Mucosa of rectum (tissue), 2 donors: ENCODE measurements at regions not wholly inside any gene's neighbourhood (a gene's known extent, or its start where the extent isn't known, plus 50 kb on each side); places are given as distances from the start of the nearest gene placed in this dataset.
"Not testable (repeated sequence)": the region's sequence is repeated elsewhere in the genome, so short reads cannot be mapped to it uniquely, and the experiment has no call there.

Source experiments
- H3K27ac ChIP-seq, 2 donors: one replicate each; pipeline ENCODE4 v1.7.0; 2013; ENCODE audit warnings: inconsistent platforms in 2 of 2, low read depth in 2 of 2, low read length in 2 of 2
- H3K27me3 ChIP-seq, 2 donors: one replicate each; pipeline ENCODE4 v1.7.0; 2013; ENCODE audit warnings: low read length in 2 of 2; ENCODE audit not compliant: control insufficient read depth in 2 of 2, insufficient read depth in 2 of 2
- H3K36me3 ChIP-seq, 2 donors: one replicate each; pipeline ENCODE4 v1.7.0; 2013; ENCODE audit warnings: low read length in 2 of 2; ENCODE audit not compliant: control insufficient read depth in 2 of 2, insufficient read depth in 2 of 2
- H3K4me1 ChIP-seq, 2 donors: one replicate each; pipeline ENCODE4 v1.7.0; 2013; ENCODE audit warnings: low read length in 2 of 2, mild to moderate bottlenecking in 1 of 2; ENCODE audit not compliant: control insufficient read depth in 2 of 2, insufficient read depth in 2 of 2
- H3K4me3 ChIP-seq, 2 donors: one replicate each; pipeline ENCODE4 v1.7.0; 2013; ENCODE audit warnings: low read length in 2 of 2
- H3K9ac ChIP-seq, 2 donors: one replicate each; pipeline ENCODE4 v1.7.0; 2013; ENCODE audit warnings: low read length in 2 of 2, low read depth in 1 of 2, mild to moderate bottlenecking in 1 of 2
- H3K9me3 ChIP-seq, 2 donors: one replicate each; pipeline ENCODE4 v1.7.0; 2013; ENCODE audit warnings: low read length in 2 of 2; ENCODE audit not compliant: control insufficient read depth in 2 of 2
- donor health status: healthy.
- donor health status: Normal muscosa, but diverticular disease.

- Histone ChIP-seq H3K4me1 (no peaks in the 10 kb centered on the region), H3K4me3 (no peak overlapping the region), H3K9me3 (peaks cover 0 to 3% of the 10 kb centered on the region in 2 donors), H3K9ac (no peak overlapping the region), H3K36me3 (no peaks in the 10 kb centered on the region), H3K27me3 (no peaks in the 10 kb centered on the region), H3K27ac (no peak overlapping the region)
Measured at GRCh38 chr6:115203381-115203780, 857.3 kb downstream of the FRK start.

DNA sequence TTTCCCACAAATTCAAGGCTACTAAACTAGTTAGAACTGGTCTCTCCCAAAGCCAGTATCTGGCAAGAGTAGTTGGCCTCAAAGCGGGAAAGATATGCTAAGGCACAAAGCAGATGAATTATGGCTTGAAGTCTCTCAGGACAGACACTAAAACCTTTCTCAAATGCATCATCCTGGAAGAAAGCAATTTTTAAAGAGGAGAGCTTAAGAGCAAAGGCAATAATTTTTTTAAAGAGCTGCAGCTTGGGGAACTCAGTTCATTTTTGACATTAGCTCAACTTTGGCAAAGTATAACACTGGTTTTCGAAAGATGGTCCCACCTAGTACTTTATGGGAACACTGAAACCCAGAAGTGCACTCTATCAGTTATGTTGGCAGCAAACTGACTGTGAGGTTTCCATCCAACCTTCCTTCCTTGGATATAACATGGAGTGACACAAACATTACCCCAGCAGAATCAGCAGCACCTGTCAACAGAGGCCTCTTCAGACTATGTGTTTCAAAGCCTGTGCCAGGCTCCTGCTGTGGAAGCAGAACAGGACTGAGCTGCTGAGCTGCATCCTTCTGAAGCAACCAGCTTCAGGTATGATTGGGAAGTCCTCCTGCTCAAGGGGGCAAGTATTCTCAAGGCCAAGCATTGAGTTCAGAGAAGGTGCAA is 852.3 kb upstream of the HS3ST5 start:
- no peak overlapping the region for H3K4me3 ChIP-seq
- H3K9me3 ChIP-seq = no peaks in the 10 kb centered on the region
- no peaks in the 10 kb centered on the region for H3K27me3 ChIP-seq
- H3K36me3 ChIP-seq = no peaks in the 10 kb centered on the region
- H3K27ac ChIP-seq = no peak overlapping the region
- no peaks in the 10 kb centered on the region for H3K4me1 ChIP-seq
- no peak overlapping the region for H3K9ac ChIP-seq

DNA sequence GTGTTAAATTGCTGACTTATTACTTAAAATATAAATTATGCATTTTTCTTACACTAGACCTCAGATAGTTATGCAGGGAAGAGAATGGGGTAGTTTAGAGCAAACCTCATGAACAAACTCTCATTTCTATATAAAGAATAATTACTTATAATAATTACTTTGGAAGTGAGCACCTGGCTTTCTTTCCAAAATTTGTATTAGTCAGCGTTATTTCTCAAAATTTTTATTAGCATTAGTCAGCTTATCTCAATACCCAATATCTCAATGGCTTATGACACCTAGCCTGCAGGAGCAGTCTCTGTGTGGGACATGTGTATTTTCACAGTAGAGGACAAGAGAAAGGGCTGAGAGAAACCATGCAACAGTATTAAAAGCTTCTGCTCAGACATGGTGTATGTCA is 849.2 kb upstream of the HS3ST5 start:
- Histone ChIP-seq H3K9me3 (no peaks in the 10 kb centered on the region), H3K27ac (no peak overlapping the region), H3K4me1 (no peaks in the 10 kb centered on the region), H3K27me3 (no peaks in the 10 kb centered on the region), H3K36me3 (no peaks in the 10 kb centered on the region), H3K9ac (no peak overlapping the region), H3K4me3 (no peak overlapping the region)

DNA sequence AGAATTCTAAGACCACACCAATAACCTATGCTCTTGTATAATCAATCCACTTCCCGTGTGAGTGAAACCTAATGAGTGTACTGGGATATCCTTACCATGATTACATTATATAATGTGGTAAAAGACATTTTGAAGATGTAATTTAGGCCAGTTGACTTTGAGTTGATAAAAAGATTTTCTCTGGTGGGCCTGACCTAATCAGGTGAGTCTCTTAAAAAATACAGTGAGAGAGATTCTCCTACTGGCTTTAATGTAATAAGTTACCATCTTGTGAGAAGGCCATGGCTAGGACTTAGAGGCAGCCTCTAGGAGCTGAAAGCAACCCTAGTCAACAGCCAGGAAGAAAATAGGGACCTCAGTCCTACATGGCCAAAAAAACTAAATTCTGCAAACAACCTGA is 847.7 kb upstream of the HS3ST5 start:
- no peak overlapping the region for H3K9ac ChIP-seq
- H3K36me3 ChIP-seq = no peaks in the 10 kb centered on the region
- H3K27ac ChIP-seq = no peak overlapping the region
- no peak overlapping the region for H3K4me3 ChIP-seq
- no peaks in the 10 kb centered on the region for H3K27me3 ChIP-seq
- H3K4me1 ChIP-seq = no peaks in the 10 kb centered on the region
- H3K9me3 ChIP-seq = no peaks in the 10 kb centered on the region

GRCh38 chr6:115175456-115175855 is 832.6 kb upstream of the HS3ST5 start:
- H3K27ac ChIP-seq, H3K27me3 ChIP-seq: not testable (repeated sequence)

GRCh38 chr6:115165912-115166311 is 823.1 kb upstream of the HS3ST5 start:
- H3K9ac ChIP-seq, H3K4me1 ChIP-seq, H3K9me3 ChIP-seq, H3K27me3 ChIP-seq, H3K27ac ChIP-seq, H3K4me3 ChIP-seq, H3K36me3 ChIP-seq: not testable (repeated sequence)

More at GRCh38 chr6:115175456-115175855, 832.6 kb upstream of the HS3ST5 start:
- H3K36me3 ChIP-seq, H3K4me3 ChIP-seq, H3K9me3 ChIP-seq, H3K9ac ChIP-seq, H3K4me1 ChIP-seq: not testable (repeated sequence)

DNA sequence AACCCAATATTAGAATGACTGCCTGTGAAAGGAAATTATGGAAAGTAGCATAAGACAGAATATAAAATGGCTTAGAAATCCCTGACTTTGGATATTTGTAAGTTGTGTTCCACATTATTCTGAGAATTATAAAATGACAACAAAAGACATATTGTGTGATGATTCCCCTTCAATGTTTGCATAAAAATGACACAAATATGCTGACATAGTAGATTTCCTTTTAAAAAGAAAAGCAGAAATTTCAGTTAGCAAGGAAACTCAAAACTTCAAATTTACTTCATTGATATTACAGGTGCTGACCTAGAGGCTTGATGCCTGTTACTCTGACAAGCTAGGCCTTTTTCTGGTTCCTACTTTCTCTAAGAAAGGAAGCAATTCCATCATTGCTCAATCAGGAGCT is 816.9 kb upstream of the HS3ST5 start:
- no peak overlapping the region for H3K9ac ChIP-seq
- no peaks in the 10 kb centered on the region for H3K4me1 ChIP-seq
- H3K27me3 ChIP-seq = no peaks in the 10 kb centered on the region
- H3K9me3 ChIP-seq = no peaks in the 10 kb centered on the region
- H3K4me3 ChIP-seq = no peak overlapping the region
- no peaks in the 10 kb centered on the region for H3K36me3 ChIP-seq
- no peak overlapping the region for H3K27ac ChIP-seq

GRCh38 chr6:115137910-115138309 is 795.1 kb upstream of the HS3ST5 start:
- H3K27ac ChIP-seq = no peak overlapping the region
- no peak overlapping the region for H3K9ac ChIP-seq
- no peaks in the 10 kb centered on the region for H3K9me3 ChIP-seq
- H3K36me3 ChIP-seq = no peaks in the 10 kb centered on the region
- H3K4me3 ChIP-seq = no peak overlapping the region
- H3K27me3 ChIP-seq = no peaks in the 10 kb centered on the region
- H3K4me1 ChIP-seq = no peaks in the 10 kb centered on the region

GRCh38 chr6:115133790-115134189 is 791.0 kb upstream of the HS3ST5 start:
- no peaks in the 10 kb centered on the region for H3K36me3 ChIP-seq
- no peak overlapping the region for H3K4me3 ChIP-seq
- H3K9me3 ChIP-seq = peaks cover 0 to 8% of the 10 kb centered on the region in 2 donors
- no peak overlapping the region for H3K27ac ChIP-seq
- H3K27me3 ChIP-seq = no peaks in the 10 kb centered on the region
- H3K9ac ChIP-seq = no peak overlapping the region
- H3K4me1 ChIP-seq = no peaks in the 10 kb centered on the region

DNA sequence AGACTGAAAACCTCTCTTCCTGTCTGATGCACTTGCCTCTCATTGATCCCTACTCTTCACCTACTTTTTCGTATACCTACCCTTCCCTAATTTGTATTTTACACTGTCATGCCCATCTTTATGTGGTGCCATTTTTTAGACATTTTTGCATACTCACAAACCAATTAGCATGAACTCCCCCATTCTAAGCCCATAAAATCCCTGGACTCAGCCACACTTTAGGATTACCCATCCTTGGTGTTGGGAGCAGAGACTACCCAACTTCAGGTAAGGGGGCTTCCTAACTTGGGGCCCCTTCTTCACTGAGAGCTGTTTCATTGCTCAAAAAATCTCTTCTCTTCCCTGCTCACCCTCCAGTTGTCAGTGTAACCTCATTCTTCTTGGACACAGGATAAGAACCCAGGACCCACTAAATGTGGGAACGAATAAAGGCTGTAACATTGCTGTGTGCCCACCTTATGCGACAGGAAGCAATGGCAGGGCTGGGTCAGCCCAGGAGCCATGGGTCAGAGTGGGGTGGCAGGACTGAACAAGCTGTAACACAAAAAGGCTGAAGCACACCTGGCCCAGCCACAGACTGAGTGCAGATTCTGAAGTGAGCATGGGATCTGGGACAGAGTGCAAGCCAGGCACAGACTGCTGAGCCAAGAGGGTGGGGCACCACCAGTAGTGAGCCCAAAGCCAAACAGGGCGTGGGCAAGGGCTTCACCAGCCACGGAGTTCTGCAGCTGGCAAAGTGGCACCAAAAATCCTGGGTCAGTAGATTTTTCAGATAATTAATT is 789.1 kb upstream of the HS3ST5 start:
- peaks cover 0 to 8% of the 10 kb centered on the region in 2 donors for H3K9me3 ChIP-seq
- no peaks in the 10 kb centered on the region for H3K27me3 ChIP-seq

More for the DNA sequence above, 789.1 kb upstream of the HS3ST5 start:
- Histone ChIP-seq H3K27ac (no peak overlapping the region), H3K4me1 (no peaks in the 10 kb centered on the region), H3K9ac (no peak overlapping the region), H3K4me3 (no peak overlapping the region), H3K36me3 (no peaks in the 10 kb centered on the region)
